Ovary (tissue), 3 donors: ENCODE measurements at regions not wholly inside any gene's neighbourhood (a gene's known extent, or its start where the extent isn't known, plus 50 kb on each side); places are given as distances from the start of the nearest gene placed in this dataset.

Experiments
- CTCF ChIP-seq, 3 donors: fragments of 450-650 bp in 2 of 3; fragments of 200-600 bp in 1 of 3; IDR thresholded peaks; one replicate each; pipeline versions ENCODE4 v1.5.1 to v1.8.0; 2016 to 2022; ENCODE audit warnings: antibody characterized with exemption in 3 of 3, mild to moderate bottlenecking in 1 of 3
- EP300 ChIP-seq: sonication (generic); formaldehyde crosslinking; IDR thresholded peaks from one replicate; pipeline ENCODE4 v1.6.1; 2017; ENCODE audit warnings: antibody characterized with exemption
- donor health status: DM: no; HTN: no; CAD: no.

- TF ChIP-seq EP300 (no peak), CTCF (IDR thresholded peaks at IDR 0.05) (no peak)
Observed at GRCh38 chr10:43901744-43902504, 253.2 kb upstream of the ZNF32 start.
